Hepatocyte (in vitro differentiated cells): ENCODE measurements at regions not wholly inside any gene's neighbourhood (a gene's known extent, or its start where the extent isn't known, plus 50 kb on each side); places are given as distances from the start of the nearest gene placed in this dataset.

Experiments
- DNase-seq: peaks from one replicate; pipeline ENCODE4 v3.0.0-alpha.2; 2016; ENCODE audit warnings: low spot score
- H2AFZ ChIP-seq: fragments of 200-600 bp; sonication (generic); 2 replicates; pipeline ENCODE4 v1.6.0; 2016; ENCODE audit warnings: antibody characterized with exemption, mild to moderate bottlenecking
- H3K27ac ChIP-seq: fragments of 200-600 bp; sonication (generic); 2 replicates; pipeline ENCODE4 v1.5.1; 2016; ENCODE audit warnings: mild to moderate bottlenecking
- H3K27me3 ChIP-seq: fragments of 200-600 bp; sonication (generic); 2 replicates; pipeline ENCODE4 v1.6.1; 2016
- H3K36me3 ChIP-seq: fragments of 200-600 bp; sonication (generic); replicated peaks from 2 replicates; pipeline ENCODE4 v1.5.1; 2016; ENCODE audit warnings: low read depth; ENCODE audit not compliant: insufficient read depth
- H3K4me1 ChIP-seq: fragments of 200-600 bp; sonication (generic); 2 replicates; pipeline ENCODE4 v1.5.1; 2016; ENCODE audit warnings: mild to moderate bottlenecking, moderate library complexity; ENCODE audit not compliant: insufficient read depth
- H3K4me2 ChIP-seq: fragments of 200-600 bp; sonication (generic); 2 replicates; pipeline ENCODE4 v1.6.0; 2016
- H3K4me3 ChIP-seq: fragments of 200-600 bp; sonication (generic); 2 replicates; pipeline ENCODE4 v1.5.1; 2016; ENCODE audit warnings: mild to moderate bottlenecking
- H3K79me2 ChIP-seq: fragments of 200-600 bp; sonication (generic); 2 replicates; pipeline ENCODE4 v1.6.0; 2017; ENCODE audit warnings: mild to moderate bottlenecking
- H3K9me2 ChIP-seq: fragments of 200-600 bp; sonication (generic); replicated peaks from 2 replicates; pipeline ENCODE4 v1.6.0; 2017; ENCODE audit warnings: mild to moderate bottlenecking; ENCODE audit not compliant: insufficient read depth
- H3K9me3 ChIP-seq: fragments of 200-600 bp; sonication (generic); 2 replicates; pipeline ENCODE4 v1.5.1; 2016; ENCODE audit warnings: low read depth, mild to moderate bottlenecking
- H4K20me1 ChIP-seq: fragments of 200-600 bp; sonication (generic); 2 replicates; pipeline ENCODE4 v1.6.0; 2016; ENCODE audit warnings: mild to moderate bottlenecking; ENCODE audit not compliant: insufficient read depth, poor library complexity, severe bottlenecking
- CTCF ChIP-seq: fragments of 200-600 bp; sonication (generic); IDR thresholded peaks from 2 replicates; pipeline ENCODE4 v1.5.1; 2016; ENCODE audit warnings: antibody characterized with exemption, mild to moderate bottlenecking; ENCODE audit not compliant: poor library complexity
- EZH2 ChIP-seq: fragments of 200-600 bp; sonication (generic); IDR thresholded peaks from 2 replicates; pipeline ENCODE4 v1.6.1; 2016; ENCODE audit warnings: antibody characterized with exemption, mild to moderate bottlenecking, borderline replicate concordance
- EZH2phosphoT487 ChIP-seq: fragments of 200-600 bp; sonication (generic); IDR thresholded peaks from one replicate; pipeline ENCODE4 v1.6.1; 2018; ENCODE audit warnings: antibody characterized with exemption, mild to moderate bottlenecking, low read depth, moderate library complexity; ENCODE audit not compliant: unreplicated experiment, severe bottlenecking
- WGBS: methylation state at CpG from one replicate; pipeline ENCODE4 v1.1.6; 2016; ENCODE audit warnings: low lambda C conversion rate; ENCODE audit errors: missing lambda C conversion rate; 5-methylcytosine and 5-hydroxymethylcytosine counted together

- 41% methylated on average over 19 of the region's 19 CpGs for WGBS
- H3K79me2 ChIP-seq = no peaks in the 10 kb centered on the region
- TF ChIP-seq CTCF = no peak
- no peak for TF ChIP-seq EZH2phosphoT487
- TF ChIP-seq EZH2 = no peak
- no peak overlapping the region for H3K27ac ChIP-seq
- H3K4me3 ChIP-seq = no peak overlapping the region
- H3K9me2 ChIP-seq = no peaks in the 10 kb centered on the region
- no peak for DNase-seq
- no peaks in the 10 kb centered on the region for H4K20me1 ChIP-seq
- H3K27me3 ChIP-seq = no peaks in the 10 kb centered on the region
- H3K9me3 ChIP-seq = no peaks in the 10 kb centered on the region
- H3K4me2 ChIP-seq = no peak overlapping the region
- no peaks in the 10 kb centered on the region for H3K36me3 ChIP-seq
- no peaks in the 10 kb centered on the region for H3K4me1 ChIP-seq
- H2AFZ ChIP-seq = no peak overlapping the region
Observed at GRCh38 chr6:166751051-166751595, 124.1 kb upstream of the RPS6KA2 start.

GRCh38 chr6:166750108-166750793, 123.2 kb upstream of the RPS6KA2 start:
- H3K4me3 ChIP-seq = no peak overlapping the region
- no peaks in the 10 kb centered on the region for H3K79me2 ChIP-seq
- no peaks in the 10 kb centered on the region for H3K9me2 ChIP-seq
- no peaks in the 10 kb centered on the region for H3K36me3 ChIP-seq
- H3K4me2 ChIP-seq = no peak overlapping the region
- H2AFZ ChIP-seq = no peak overlapping the region
- no peaks in the 10 kb centered on the region for H3K27me3 ChIP-seq
- no peaks in the 10 kb centered on the region for H4K20me1 ChIP-seq
- DNase-seq = no peak
- WGBS = 92% methylated on average over 19 of the region's 19 CpGs
- H3K27ac ChIP-seq = no peak overlapping the region
- TF ChIP-seq EZH2phosphoT487 (no peak), CTCF (no peak), EZH2 (no peak)
- H3K9me3 ChIP-seq = no peaks in the 10 kb centered on the region
- no peaks in the 10 kb centered on the region for H3K4me1 ChIP-seq

- WGBS = 87% methylated on average over 5 of the region's 6 CpGs
Observed at GRCh38 chr6:166749666-166750065, 122.6 kb upstream of the RPS6KA2 start.

More at GRCh38 chr6:166749666-166750065, 122.6 kb upstream of the RPS6KA2 start:
- no peaks in the 10 kb centered on the region for H3K79me2 ChIP-seq
- H3K27me3 ChIP-seq = no peaks in the 10 kb centered on the region
- H3K4me3 ChIP-seq = no peak overlapping the region
- no peak overlapping the region for H3K27ac ChIP-seq
- TF ChIP-seq CTCF (no peak), EZH2phosphoT487 (no peak), EZH2 (no peak)
- no peak overlapping the region for H3K4me2 ChIP-seq
- H3K4me1 ChIP-seq = no peaks in the 10 kb centered on the region
- no peaks in the 10 kb centered on the region for H4K20me1 ChIP-seq
- no peak overlapping the region for H2AFZ ChIP-seq
- H3K9me2 ChIP-seq = no peaks in the 10 kb centered on the region
- no peak for DNase-seq
- no peaks in the 10 kb centered on the region for H3K9me3 ChIP-seq
- H3K36me3 ChIP-seq = no peaks in the 10 kb centered on the region
